ENCODE measurements at regions not wholly inside any gene's neighbourhood (a gene's known extent, or its start where the extent isn't known, plus 50 kb on each side); places are given as distances from the start of the nearest gene placed in this dataset.

GRCh38 chr5:3393920-3394597 lies 201.6 kb upstream of the IRX1 start:
- DNase-seq (ENCODE audit: low read depth) = no peak

- no peak for DNase-seq (ENCODE audit: low read depth)
Observed at GRCh38 chr5:3393122-3393919, 202.3 kb upstream of the IRX1 start.

DNA sequence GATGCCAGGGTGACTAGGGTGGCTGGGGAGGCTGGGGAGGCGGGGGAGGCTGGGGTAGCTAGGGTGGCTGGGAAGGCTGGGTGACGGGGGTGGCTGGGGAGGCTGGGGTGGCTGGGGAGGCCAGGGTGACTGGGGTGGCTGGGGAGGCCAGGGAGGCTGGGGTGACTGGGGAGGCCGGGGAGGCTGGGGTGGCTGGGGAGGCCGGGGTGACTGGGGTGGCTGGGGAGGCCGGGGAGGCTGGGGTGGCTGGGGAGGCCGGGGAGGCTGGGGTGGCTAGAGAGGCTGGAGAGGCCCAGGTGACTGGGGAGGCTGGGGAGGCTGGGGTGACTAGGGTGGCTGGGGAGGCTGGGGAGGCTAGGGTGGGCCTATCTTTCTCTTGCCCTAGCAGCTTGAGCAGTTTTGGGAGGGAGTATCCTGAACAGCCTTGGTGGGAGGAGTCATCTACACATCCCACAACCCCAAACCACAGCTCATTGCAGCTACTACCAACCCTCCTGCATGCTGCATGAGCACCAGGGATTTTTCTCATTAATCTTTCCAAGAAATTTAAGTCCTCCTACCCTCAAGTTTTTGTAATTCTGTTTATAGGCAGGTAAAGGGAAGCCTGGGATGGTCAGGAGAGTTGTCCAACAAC lies 203.2 kb upstream of the IRX1 start:
- DNase-seq (ENCODE audit: low read depth) = no peak

DNA sequence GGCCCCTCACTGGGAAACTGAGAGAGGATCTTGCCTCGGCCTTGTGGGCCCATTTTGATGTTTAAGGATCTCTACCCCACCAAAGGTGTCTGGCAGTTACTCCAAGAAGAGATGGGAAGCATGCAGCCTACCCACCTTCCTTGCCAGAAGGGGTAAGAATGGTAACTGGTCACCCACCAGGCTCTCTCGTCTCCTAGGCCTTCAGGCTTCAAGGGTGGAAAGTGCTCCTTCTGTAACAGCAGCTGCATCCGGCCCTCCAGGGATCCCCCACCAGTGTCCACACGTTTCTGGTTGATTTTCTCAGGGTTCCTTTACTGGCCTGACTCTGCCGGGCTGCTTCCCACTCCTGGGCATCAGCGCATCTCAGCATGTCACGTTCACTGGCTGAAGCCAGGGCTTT lies 204.4 kb upstream of the IRX1 start:
- DNase-seq (ENCODE audit: low read depth) = no peak

DNA sequence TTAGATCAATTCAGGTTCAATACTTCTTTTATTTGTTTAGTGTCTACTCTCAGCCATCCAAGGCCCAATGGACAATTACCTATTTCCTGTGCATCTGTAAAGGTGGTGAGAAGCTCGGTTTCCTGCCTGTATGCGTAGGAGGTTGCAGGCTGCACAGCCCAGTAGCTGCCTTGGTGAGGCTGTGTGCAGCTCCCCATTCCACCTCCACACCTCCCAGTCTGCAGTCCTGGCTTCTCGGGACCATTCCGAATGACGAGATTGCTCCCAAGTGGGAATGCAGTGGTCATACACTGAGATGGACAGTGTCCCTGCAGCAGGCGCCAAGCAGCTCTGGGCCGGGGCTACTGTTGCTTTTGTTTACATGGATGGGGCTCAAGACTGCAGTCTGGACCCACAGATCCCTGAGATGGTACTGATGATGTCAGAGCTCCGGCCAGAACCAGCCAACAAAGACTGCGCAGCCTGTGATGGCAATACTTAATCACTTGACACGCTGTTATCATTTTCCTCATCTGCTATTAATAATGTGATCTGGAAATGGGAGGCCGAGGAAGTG lies 206.1 kb upstream of the IRX1 start:
- DNase-seq (ENCODE audit: low read depth) = no peak

DNA sequence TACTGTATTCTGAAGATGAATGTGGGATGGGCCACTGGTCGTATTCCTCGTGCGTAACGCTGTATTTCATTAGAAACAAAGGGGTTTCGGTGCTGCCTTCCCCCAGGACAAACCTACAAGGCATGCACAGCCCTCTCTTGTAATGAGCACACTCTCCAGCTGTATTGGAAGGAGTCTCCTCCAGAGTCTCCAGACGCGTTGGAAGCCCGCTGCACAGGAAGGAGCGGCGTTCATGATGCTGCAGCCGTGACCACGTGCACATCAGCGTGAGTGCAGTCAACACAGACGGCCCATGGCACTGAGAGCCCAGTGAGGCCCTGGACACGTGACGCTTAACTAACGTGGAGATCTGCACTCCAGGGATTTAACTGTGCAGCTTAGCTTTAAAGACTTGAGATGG lies 209.0 kb upstream of the IRX1 start:
- no peak for DNase-seq (ENCODE audit: low read depth)

- DNase-seq (ENCODE audit: low read depth) = no peak
Observed at GRCh38 chr5:3385991-3386519, 209.6 kb upstream of the IRX1 start.

- DNase-seq (ENCODE audit: low read depth) = no peak
Observed at GRCh38 chr5:3384531-3384930, 211.1 kb upstream of the IRX1 start.

DNA sequence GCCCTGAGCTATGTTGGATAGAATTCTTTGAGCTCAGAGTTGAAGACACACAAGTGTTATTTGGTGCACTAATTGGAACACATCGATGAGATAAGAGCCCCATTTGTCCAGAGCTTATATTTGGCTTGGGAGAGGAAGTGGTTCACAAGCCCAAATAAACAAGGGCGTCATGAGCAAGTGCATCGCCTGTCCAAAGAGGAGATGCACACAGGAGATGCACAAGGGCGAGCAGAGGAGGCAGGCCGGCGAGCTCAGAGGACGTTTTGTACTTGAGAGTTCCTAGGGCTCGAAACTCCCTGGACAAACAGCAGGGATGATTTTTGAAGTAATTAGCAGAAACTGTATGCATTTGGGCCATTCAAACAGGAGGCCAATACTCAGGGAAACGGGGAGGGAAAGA lies 212.8 kb upstream of the IRX1 start:
- no peak for DNase-seq (ENCODE audit: low read depth)

GRCh38 chr5:3382151-3382550 lies 213.5 kb upstream of the IRX1 start:
- DNase-seq (ENCODE audit: low read depth) = no peak

DNA sequence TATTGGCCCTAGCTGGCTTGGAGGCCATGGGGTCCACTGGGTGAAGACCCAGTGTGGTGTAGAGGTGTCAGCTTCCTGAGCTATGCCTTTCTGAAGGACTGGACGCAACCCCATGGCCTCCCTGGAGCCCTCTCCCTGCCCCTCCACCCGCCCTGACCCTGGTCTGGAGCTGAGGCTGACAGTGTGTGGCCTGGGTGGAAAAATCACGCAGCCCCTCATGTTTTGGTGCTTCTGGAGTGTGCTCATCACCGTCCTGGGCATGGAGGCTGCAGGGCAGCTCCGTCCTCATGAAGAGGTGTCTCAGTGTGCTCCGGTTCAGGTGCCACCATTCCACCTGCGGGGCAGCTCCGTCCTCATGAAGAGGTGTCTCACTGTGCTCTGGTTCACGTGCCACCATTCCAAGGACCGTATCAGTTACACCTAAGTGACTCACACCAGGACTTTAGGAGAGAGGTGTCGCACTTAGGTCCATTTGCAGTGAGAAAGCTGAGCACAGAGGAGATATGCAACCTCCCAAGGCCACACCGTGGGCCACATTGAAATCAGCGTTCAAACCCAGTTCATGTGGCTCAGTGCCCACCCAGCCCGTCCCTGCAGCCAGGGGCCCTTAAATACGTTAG lies 214.3 kb upstream of the IRX1 start:
- no peak for DNase-seq (ENCODE audit: low read depth)

DNA sequence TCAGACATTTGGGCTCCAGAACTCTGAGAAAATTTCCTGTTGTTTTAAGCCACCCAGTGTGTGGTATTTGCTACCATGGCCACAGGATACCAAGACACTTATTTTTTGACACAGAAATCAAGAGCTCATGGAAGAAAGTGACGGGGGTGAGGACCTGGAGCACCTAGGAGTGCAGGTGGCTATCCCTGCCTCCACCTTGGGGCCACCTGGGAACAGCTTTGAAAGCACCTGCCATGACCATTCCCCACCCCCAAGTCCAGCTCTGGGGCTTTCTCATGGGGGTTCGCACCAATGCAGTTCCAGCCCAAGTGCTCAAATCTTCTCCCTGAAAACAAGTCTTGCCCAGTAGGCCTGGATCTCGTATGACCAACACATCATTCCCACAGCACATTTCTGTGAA lies 214.9 kb upstream of the IRX1 start:
- DNase-seq (ENCODE audit: low read depth) = no peak

- DNase-seq (ENCODE audit: low read depth) = no peak
Observed at GRCh38 chr5:3377831-3378230, 217.8 kb upstream of the IRX1 start.

DNA sequence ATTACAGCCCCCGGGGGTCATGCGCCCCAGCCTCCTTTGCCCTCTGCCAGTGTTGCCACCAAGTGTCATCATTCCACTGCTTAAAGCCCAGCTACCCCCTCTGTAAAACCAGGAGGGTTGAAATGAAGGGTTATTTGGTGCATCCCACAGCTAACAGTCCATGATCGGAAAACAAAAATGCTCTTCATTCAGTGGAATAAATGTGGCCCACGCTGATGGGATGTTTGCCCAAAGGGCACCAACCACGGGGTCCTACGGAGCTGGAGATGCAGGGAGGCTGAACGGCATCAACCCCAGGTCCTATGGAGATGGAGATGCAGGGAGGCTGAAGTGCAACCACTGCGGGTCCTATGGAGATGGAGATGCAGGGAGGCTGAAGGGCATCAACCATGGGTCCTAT lies 218.5 kb upstream of the IRX1 start:
- DNase-seq (ENCODE audit: low read depth) = no peak

DNA sequence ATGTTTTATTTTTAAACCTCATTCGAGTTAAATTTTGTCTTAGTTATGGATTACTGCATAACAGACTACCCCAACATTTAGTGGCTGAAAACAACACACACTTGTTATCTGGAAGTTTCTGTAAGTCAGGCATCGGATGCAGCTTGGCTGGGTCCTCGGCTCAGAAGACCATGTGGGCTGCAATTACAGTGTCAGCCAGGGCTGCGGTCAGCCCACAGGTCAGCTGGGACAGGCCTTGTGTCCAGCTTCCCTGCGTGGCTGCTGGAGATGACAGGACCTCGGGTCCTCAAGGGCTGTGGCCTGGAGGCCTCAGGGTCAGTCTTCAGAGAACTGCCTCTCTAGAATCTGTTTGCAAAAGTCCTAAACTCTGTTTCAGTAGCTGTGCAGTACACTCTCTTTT lies 219.0 kb upstream of the IRX1 start:
- no peak for DNase-seq (ENCODE audit: low read depth)

DNA sequence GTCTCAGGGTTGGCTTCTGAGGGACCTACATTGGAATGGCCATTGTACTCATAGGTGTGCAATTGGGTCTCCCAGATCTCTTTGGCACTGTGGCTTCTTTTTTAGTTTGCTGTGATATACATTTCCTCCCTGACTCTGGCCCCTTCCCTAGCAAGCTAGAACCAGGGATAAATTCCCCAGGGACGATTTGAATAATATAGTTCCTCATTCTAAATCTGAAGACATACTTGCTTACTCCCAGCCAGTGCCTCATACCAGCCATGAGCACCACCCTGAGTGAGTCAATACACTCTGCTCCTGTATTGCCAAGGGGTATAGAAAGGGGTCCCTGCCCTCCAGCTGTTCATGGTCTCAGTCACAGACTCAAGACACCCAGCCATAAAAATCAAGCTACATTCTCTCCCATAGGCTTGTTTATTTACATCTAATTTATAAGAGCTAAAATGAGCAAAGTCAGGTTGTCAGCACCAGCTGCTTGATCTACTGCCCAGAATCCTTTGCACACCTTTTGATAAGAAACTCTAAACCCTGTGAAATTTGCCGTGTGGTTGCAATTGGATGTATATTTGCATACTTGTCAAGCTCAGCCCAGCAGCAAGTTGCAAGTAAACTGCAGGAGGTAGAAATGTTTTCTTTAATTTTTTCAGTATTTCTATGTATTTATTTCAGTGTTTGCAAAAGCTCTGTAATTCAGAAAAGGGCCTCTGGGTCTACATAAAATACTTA lies 219.9 kb upstream of the IRX1 start:
- no peak for DNase-seq (ENCODE audit: low read depth)

GRCh38 chr5:3373391-3373790 lies 222.2 kb upstream of the IRX1 start:
- peak; percentile 1 for DNase-seq (ENCODE audit: low read depth)

DNA sequence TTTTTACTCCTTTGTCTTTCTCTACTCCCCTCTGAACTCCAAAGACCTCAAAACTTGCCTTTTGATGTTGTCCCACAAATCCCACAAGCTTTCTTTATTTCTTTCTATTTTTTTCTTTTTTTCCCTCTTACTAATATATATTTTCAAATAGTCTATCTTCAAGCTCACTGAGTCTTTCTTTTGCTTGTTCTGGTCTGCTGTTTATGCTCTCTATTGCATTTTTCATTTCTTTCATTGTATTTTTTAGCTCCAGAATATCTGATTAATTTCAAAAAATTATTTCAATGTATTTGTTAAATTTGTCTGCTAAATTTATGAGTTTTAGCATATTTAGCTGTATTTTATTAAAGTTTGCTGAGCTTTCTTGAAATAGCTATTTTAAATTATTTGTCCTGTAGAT lies 223.3 kb upstream of the IRX1 start:
- no peak for DNase-seq (ENCODE audit: low read depth)

- DNase-seq (ENCODE audit: low read depth) = no peak
Observed at GRCh38 chr5:3365501-3366215, 230.0 kb upstream of the IRX1 start.

GRCh38 chr5:3364941-3365340 lies 230.7 kb upstream of the IRX1 start:
- DNase-seq (ENCODE audit: low read depth) = no peak

DNA sequence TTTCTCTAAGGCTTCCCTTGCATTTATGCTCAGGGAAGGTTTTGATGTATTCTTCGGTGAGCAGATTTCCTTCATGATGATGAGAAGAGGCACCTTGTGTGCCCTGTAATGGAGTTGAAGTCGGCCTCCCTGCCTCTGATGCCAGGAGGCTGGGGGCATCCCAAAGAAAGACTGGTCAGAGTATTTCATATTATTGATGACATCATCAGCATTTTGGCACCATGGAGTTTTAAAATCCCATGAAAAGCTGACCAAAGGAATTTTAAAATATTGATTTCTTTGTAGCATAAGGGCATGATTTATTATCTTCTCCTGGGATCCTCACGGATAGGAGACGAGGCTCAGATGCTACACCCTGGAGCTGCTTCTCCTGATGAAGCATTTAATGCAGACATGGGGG lies 231.2 kb upstream of the IRX1 start:
- no peak for DNase-seq (ENCODE audit: low read depth)
